Colonic mucosa (tissue), 4 donors: ENCODE measurements at regions not wholly inside any gene's neighbourhood (a gene's known extent, or its start where the extent isn't known, plus 50 kb on each side); places are given as distances from the start of the nearest gene placed in this dataset.

Source experiments
- DNase-seq: peaks from one replicate; pipeline ENCODE4 v3.0.0-alpha.2; 2020
- H3K27ac ChIP-seq: fragments of 200-600 bp; one replicate; pipeline ENCODE4 v1.8.0; 2021
- H3K27me3 ChIP-seq: fragments of 200-600 bp; one replicate; pipeline ENCODE4 v1.8.0; 2021
- H3K36me3 ChIP-seq: fragments of 200-600 bp; one replicate; pipeline ENCODE4 v1.8.0; 2021
- H3K4me1 ChIP-seq: fragments of 200-600 bp; one replicate; pipeline ENCODE4 v1.8.0; 2021; ENCODE audit warnings: mild to moderate bottlenecking
- H3K4me3 ChIP-seq: fragments of 200-600 bp; one replicate; pipeline ENCODE4 v1.8.0; 2021
- H3K9ac ChIP-seq, 2 donors: one replicate each; pipeline ENCODE4 v1.7.0; 2013; ENCODE audit warnings: control low read depth in 2 of 2, low read depth in 2 of 2, low read length in 2 of 2
- H3K9me3 ChIP-seq: fragments of 200-600 bp; one replicate; pipeline ENCODE4 v1.8.0; 2021
- intact Hi-C: fragments of 100-400 bp; cut with DNase I; formaldehyde crosslinking; loops from one replicate; pipeline ENCODE4 v1.14.1; 2022
- TF ChIP-seq, protein P1 (sequence below): fragments of 200-600 bp; IDR thresholded peaks from one replicate; pipeline ENCODE4 v1.8.0; 2022; ENCODE audit warnings: antibody characterized with exemption, mild to moderate bottlenecking
- donor health status: healthy.
- donor health status: DM: no; HTN: no; CAD: no.
- donor health status: DM: no; HTN: no; CAD: no.

GRCh38 chr21:18989953-18990495 lies 586.4 kb upstream of the TMPRSS15 start:
- Histone ChIP-seq H3K4me1 (no peaks in the 10 kb centered on the region), H3K4me3 (no peak overlapping the region), H3K9ac (no peak overlapping the region), H3K27ac (no peak overlapping the region), H3K9me3 (no peaks in the 10 kb centered on the region), H3K36me3 (no peaks in the 10 kb centered on the region), H3K27me3 (no peaks in the 10 kb centered on the region)
- intact Hi-C loops: no loop called here
- TF ChIP-seq, protein P1, sequence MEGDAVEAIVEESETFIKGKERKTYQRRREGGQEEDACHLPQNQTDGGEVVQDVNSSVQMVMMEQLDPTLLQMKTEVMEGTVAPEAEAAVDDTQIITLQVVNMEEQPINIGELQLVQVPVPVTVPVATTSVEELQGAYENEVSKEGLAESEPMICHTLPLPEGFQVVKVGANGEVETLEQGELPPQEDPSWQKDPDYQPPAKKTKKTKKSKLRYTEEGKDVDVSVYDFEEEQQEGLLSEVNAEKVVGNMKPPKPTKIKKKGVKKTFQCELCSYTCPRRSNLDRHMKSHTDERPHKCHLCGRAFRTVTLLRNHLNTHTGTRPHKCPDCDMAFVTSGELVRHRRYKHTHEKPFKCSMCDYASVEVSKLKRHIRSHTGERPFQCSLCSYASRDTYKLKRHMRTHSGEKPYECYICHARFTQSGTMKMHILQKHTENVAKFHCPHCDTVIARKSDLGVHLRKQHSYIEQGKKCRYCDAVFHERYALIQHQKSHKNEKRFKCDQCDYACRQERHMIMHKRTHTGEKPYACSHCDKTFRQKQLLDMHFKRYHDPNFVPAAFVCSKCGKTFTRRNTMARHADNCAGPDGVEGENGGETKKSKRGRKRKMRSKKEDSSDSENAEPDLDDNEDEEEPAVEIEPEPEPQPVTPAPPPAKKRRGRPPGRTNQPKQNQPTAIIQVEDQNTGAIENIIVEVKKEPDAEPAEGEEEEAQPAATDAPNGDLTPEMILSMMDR: no peak
- DNase-seq: no peak

GRCh38 chr21:18991846-18992245 lies 588.3 kb upstream of the TMPRSS15 start:
- no peak overlapping the region for H3K9ac ChIP-seq
- H3K9me3 ChIP-seq: no peaks in the 10 kb centered on the region
- no peak for DNase-seq
- no peak overlapping the region for H3K4me3 ChIP-seq
- H3K36me3 ChIP-seq: no peaks in the 10 kb centered on the region
- H3K27ac ChIP-seq: no peak overlapping the region
- TF ChIP-seq, protein P1: no peak
- H3K27me3 ChIP-seq: no peaks in the 10 kb centered on the region
- H3K4me1 ChIP-seq: no peaks in the 10 kb centered on the region
- intact Hi-C loops: no loop called here

- DNase-seq: no peak
- H3K9ac ChIP-seq: no peak overlapping the region
- intact Hi-C loops: no loop called here
- no peak overlapping the region for H3K27ac ChIP-seq
- no peaks in the 10 kb centered on the region for H3K36me3 ChIP-seq
- TF ChIP-seq, protein P1: no peak
- no peaks in the 10 kb centered on the region for H3K4me1 ChIP-seq
- no peaks in the 10 kb centered on the region for H3K9me3 ChIP-seq
- H3K27me3 ChIP-seq: no peaks in the 10 kb centered on the region
- no peak overlapping the region for H3K4me3 ChIP-seq
These were observed 606.7 kb upstream of the TMPRSS15 start for GRCh38 chr21:19010251-19010650.

DNA sequence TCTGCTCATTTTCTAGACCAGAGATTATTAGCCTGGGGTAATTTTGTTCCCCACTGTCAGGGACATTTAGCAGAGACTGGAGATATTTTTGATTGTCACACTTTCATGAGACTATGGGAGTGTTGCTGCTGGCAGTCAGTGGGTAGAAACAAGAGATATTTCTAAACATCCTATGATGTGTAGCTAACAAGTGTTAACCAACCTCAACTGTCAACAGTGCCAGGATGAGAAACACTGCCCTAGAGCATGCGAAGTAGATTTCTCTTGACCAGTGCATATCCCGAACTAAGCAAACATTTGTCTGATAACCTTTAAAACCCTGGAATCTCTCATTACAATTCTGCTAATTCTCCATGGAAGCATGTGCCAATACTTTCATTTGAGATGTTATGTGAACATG lies 607.4 kb upstream of the TMPRSS15 start:
- H3K27me3 ChIP-seq: no peaks in the 10 kb centered on the region
- H3K9ac ChIP-seq: no peak overlapping the region
- intact Hi-C loops: no loop called here
- no peaks in the 10 kb centered on the region for H3K9me3 ChIP-seq
- H3K4me1 ChIP-seq: no peaks in the 10 kb centered on the region
- no peak for DNase-seq
- TF ChIP-seq, protein P1: no peak
- no peak overlapping the region for H3K27ac ChIP-seq
- no peak overlapping the region for H3K4me3 ChIP-seq
- no peaks in the 10 kb centered on the region for H3K36me3 ChIP-seq

GRCh38 chr21:19011451-19011850 lies 607.9 kb upstream of the TMPRSS15 start:
- no peaks in the 10 kb centered on the region for H3K4me1 ChIP-seq
- H3K36me3 ChIP-seq: no peaks in the 10 kb centered on the region
- H3K9ac ChIP-seq: no peak overlapping the region
- no peak overlapping the region for H3K4me3 ChIP-seq
- TF ChIP-seq, protein P1: no peak
- intact Hi-C loops: no loop called here
- H3K9me3 ChIP-seq: no peaks in the 10 kb centered on the region
- no peaks in the 10 kb centered on the region for H3K27me3 ChIP-seq
- H3K27ac ChIP-seq: no peak overlapping the region
- no peak for DNase-seq
